ENCODE measurements at regions not wholly inside any gene's neighbourhood (a gene's known extent, or its start where the extent isn't known, plus 50 kb on each side); places are given as distances from the start of the nearest gene placed in this dataset.

DNA sequence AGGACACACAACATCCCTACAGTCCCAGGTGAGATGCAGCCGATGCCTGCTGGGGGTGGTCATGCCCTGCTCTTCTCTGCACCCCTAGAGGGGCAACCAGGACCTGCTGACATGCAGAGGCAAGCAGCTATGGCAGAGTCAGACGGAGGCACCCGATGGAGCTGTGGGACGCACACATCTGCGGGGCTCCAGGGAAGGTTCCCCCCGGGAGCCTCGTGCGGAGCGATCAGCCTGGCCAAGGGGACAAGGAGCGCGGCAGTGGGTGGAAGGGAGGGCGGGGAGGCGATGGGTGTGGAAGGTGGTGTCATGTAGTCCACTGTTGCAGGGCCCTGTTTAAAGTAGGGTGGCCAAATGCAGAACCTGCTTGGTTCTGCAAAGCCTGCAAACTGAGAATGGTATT lies 143.0 kb upstream of the AJAP1 start:
- no peak for DNase-seq

DNA sequence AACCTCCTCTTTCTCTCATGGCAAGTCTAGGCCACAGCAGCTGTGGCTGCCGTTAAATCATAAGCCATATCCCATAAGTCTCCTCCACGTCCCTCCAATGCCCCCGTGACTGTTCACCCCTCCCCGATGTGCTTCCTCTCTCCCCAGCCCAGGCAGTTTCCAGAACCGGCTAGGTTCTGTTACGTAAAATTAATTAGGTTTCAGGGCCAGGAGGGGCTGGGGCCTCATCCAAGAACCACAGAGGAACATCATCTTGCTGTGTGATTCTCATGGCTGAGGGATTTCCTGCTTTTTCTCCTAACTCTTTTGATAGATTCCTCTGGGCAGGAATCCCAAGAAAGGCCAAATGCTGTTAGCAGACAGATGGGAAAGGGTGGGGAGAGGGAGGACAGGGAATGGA lies 141.8 kb upstream of the AJAP1 start:
- no peak for DNase-seq

DNA sequence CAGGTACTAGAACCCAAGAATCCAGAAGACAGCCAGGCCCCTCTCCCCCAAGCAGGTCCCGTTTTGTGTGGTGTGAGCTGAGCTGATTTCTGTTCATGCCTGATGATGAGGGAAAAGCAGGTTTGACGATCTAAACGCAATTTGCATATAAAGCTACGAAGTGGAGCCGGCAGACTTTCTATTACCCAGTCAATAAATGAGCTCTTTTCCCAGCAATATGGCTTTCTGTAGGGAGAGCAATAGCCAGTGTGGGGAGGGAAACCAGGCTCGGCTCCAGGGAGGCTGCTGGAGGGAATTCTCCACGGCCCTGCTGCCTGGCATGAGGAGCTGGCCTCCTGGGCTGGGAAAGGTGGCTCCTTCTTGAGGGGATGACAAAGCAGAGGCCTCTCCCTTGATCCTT lies 140.7 kb upstream of the AJAP1 start:
- DNase-seq = no peak

DNA sequence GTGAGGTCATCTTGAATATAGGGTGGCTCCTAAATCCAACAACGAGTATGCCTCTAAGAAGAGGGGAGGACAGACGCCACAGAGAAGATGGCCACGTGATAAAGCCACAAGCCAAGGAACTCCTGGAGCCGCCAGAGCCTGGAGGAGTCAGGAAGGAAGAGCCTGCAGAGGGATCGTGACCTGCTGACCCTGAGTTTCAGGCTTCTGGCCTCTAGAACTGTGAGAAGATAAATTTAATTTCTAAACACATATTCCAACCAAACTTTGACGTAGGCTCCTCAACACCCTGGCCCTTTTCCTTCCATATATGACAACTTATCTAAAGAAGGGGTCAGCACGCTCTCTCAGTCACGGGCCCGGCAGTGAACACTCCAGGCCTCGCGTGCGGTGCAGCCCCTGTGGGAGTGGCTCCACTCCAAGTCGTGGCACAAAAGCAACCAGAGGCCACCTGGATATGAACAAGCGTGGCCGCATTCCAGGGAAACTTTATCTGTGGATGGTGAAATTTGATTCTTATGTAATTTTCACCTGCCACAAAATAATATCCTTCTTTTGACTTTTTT lies 138.6 kb upstream of the AJAP1 start:
- no peak for DNase-seq

DNA sequence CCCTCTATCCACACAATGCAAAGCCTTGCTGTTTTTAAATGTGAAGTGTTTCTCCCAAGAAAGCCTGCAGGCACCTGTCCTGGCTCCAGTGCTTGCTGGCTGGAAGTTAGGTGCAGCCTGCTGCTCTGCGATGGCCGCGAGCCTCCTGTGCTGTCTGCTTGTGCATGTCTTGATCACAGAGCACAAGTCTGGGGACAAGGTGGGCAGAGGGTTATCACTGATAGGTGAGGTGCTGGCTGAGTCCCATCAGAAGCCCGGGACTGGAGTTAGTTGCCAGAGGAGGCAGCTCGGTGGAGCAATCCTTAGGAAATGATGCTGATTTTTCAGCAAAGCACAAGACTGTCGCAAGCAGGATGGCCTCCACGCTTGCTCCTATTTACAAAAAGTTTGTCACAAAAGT lies 137.8 kb upstream of the AJAP1 start:
- no peak for DNase-seq

DNA sequence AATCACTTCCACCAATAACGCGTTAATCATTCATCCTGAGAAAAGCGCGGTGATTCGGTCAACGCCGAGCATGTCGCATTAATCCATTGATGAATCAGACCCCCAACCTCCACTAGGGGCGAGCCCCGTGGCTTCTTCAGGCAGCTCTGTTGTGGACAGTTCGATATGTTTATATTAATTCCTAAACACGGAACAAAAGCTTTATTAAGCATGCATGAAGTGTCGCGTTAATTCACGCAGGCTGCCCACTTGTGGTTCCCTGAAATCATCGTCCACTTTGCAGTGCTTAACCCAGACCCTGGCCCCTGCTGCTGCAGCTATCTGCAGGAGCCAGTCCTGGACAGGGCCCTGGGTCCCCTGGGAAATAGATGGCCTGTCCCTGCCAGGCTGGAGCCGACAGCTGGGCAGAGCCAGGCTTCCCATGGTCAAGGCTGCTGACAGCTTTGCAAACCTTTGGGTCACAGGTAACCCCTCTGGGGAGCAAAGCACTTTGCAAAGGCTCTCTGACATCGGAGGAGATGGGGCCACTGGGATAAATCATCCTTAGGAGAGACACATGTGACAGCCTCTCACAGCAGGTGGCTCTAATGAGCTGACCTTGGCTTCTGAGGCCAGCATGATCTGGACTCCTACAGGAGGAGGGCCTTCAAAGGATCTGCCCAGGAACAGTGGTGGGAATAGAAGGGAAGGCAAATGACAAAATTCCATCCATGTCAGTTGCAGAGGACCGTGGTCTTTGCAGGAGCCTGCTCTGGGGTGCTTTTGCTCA lies 137.0 kb upstream of the AJAP1 start:
- DNase-seq = no peak

DNA sequence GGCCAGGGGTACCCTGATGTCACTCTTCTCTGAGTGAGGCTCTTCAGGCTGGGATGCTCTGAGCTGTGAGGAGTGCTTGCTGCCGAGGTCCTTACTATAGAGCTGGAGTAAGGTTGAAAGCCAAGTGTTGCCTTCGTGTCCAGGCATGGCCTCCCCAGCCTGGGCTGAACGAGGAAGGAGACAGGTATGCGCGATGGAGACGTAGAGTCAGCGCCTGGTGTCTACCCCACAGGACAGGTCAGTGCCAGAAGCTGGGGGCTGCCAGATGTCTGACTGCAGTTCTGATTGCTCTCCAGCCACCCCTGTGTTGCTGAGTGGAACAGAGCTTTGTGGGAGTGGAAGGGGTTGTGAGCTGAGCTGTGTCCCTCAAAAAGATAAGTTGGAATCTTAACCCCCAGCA lies 135.8 kb upstream of the AJAP1 start:
- DNase-seq = no peak

DNA sequence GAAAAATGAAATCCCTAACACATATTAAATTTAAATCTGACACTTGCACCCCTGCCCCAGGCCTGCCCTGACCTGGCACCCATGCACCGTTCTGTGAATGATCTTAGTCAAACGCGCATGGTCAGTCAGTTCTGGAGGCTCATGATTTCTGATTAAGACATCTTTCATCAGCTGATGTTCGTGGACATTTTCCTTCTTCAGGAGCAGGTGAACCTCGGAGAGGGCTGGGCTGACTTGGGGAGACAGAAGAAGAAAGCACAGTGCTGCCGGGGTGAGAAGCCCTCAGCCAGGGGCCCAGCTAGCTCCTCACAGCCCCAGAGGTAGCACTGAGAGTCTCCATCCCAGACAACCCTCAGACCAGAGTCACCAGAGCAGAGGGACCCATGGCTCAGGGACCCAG lies 134.5 kb upstream of the AJAP1 start:
- no peak for DNase-seq

DNA sequence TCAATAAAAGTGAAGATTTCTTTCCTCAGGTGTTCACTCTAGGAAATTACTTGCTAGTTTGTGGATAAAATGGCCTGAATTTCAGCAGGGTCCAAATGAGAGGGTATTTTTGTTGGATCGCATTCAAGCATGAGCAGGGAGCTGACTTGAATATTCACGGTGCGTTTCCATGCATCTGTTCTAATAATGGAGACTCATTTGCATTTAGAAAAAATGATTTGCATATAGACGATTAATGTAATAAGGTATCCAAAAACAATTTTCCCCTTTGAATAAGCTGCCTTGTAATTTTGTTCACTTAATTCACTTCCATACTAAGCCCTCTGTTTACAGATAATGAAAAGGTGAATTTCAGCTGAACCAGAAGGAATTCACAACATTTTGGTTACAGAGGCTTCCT lies 130.9 kb upstream of the AJAP1 start:
- no peak for DNase-seq

DNA sequence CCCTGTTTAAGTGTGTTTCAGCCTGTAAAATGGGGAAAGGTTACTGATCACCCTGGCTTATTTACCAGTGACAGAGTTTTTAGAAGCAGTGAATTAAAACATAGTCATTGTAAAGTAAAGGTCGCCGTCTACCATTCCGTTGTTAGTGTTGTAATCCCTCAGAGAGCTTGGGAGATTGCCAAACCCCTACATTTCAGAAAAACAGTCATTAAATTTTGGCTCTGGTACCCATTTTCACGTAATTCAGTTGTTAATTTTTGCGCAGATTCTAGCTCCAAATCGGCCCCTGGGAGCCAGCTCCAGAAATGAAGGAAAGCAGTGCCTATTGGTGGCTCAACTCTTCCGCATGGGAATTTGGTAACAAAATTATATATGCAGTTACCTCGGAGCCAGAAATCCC lies 127.7 kb upstream of the AJAP1 start:
- no peak for DNase-seq

DNA sequence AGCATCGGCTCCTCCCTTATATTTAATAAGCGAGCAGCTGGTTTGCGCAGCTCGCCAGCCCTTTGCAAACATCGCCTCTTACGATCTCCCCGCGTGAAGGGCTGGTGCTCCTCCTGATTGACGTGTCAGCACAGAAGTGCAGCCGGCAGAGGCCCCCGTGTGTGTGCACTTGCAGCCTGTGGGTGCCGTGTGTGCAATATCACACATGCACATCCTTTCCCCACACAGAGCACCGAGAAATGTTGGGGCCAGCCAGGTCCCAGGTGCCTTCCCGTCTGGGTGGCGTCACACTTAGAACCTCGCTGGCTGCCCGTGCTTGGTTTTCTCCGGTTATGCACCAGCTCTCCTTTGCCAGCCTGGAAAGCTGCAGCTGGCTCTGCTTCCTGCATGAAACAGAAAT lies 126.6 kb upstream of the AJAP1 start:
- DNase-seq = peak; percentile 75 to 78

DNA sequence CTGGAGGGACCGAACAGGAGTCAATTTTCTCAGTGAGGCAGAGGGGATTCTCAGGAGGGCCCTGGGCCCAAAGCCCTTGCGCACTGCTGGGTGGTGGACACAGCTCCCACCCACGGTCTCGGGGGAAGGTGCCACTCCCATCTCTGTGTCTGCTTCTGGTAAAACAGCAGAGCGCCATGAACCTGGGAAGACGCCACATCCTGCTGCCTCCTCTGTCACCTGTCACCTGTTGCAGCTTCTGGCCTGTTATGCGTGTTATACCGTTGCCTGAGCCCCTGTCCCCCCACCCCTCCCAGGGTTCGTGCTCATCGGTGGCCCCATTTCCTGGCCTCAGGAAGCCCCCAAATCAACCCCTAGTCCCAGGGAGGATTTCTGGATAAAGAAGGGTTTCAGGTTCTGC lies 125.8 kb upstream of the AJAP1 start:
- no peak for DNase-seq

DNA sequence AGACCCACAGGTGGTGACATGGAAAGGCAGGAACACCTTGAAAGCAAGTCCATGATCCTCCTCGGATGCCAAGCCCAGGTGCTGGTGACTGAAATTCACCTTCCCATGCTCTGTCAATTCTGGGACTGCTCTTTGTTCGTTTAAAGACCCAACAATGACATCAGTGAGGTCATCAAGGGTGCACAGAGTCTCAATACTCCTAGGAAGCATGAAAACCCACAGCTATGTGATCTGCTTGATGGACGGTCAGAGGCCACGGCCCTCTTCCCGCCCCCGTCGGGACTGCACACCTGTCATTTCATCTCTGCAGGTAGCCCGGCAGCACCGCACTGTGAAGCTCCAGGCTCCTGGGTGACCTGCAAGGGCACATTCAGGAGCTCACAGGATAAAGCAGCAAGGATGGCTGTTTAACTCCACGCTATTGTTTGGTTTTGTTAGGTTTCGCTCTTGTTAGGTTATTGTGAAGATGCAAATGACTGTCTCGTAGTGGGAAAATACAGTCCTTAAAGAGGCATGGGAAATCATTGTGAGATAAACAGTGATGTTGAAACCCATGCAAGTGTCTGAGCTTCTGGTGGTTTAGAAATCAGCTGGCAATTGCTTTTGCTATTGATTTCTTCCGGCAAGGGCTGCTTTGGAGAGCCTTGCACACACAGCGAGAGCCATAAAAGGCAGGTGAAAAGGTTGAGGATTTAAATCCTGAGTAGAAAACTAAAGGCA lies 124.8 kb upstream of the AJAP1 start:
- DNase-seq = no peak

DNA sequence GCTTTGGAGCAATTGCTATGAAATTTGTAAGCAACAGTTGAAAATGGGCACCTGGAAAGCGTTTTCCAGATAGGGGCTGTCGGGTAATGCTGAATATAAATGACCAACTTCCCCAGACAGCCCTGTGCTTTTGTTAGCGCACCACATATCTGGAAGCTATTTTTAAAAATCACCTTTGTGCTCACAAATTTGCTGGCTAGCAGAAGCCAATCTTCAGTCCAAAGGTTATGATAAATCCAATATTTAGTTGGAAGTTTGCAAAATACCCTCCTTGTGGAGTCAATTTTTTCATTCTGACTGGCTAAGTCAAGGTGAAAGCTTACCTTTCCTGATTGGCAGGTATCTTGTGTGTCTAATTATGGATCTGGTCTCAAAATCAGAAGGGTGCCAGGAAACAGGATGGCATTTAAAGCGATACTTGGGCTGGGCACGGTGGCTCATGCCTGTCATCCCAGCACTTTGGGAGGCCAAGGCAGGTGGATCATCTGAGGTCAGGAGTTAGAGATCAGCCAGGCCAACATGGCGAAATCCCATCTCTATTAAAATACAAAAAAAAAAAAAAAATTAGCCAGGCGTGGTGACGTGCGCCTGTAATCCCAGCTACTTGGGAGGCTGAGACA lies 124.1 kb upstream of the AJAP1 start:
- no peak for DNase-seq

DNA sequence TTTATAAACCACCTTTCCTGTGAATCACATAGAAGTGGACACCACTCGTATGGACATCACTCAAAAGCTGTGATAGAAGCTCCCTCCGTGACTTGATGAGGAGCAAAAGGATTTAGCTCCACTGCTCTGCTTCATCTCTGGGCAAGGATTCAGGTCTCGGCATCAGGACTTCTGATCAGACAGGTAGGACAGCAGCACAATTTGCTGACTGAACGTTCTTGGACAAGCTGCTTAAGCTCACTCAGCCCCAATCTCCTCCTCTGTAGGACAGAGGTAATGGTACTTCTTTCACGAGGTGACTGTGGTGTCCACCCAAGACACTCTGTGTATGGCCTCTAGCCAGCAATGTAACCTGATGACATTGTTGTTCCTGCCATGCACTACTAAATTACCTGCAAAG lies 122.6 kb upstream of the AJAP1 start:
- no peak for DNase-seq

DNA sequence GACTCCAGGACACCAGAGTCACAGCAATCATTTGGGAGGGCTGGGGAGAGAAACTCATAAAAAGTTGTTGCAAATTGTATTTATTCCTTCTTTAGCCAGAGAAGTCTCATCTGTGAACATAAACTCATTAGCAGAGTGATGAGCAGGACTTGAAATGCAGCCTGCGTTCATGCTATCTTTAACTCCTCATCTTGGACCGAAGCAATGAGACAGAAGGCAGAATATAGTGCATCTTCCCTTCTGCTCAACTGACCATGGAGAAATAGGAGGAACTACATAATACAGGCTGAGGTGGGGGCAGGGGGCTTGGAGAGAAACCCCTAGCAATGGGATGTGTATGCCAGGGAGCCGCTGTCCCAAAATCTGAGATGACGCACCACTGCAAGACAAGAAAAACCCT lies 121.8 kb upstream of the AJAP1 start:
- DNase-seq = no peak

DNA sequence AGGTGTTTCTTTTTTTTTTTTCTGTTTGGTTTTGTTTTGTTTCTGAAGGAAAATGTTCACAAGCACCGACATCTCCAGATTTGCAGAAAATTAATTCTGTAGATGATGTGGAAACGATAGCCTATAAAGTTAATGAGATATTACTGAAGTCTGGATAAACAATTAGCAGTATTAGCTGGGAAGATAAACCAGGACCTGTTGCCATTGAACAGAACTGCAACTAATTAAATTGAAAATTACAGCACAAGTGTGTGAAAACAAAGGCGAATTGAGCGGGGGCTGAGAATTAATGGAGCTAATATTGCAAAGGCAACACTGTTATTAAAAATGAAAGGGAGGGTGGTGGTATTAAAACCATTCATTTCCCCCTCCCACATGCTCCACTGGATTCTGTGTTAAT lies 107.5 kb upstream of the AJAP1 start:
- DNase-seq = no peak

DNA sequence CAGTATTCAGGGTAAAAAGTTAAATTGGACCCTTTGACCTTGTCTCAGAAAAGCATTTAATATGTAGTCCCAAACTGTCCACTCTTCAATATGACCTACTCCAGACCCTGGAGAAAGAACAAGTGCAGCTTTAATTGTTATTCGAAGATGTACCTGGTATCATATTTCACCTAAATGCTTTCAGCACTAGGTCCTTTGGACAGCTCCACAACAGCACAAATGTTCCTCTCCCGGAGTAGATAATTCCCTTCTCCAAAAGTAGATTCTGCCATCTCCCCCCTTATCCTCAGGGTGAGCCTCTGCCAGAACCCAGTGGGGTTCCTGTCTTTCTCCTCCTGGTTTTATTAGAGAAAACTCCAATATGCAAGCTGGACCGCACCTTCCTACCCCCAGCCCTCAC lies 104.5 kb upstream of the AJAP1 start:
- no peak for DNase-seq

DNA sequence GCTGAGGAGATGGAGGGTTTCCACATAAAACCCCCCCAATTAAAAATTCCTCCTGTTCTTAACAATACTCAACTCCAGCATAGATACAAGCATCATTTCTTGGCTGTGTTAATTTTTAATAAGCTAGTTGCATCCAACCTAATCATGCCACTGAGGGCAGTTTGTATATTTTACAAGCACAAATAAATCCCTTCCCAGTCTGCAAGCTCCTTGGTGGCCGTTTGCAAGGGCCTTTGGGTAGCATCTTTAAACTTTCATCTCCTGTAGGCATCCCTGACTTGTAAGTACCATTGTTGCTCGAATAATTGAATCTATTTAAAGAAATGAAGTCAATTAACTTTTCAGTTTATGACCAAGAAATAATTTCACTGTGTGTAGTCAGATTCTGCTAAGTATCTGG lies 103.5 kb upstream of the AJAP1 start:
- no peak for DNase-seq

DNA sequence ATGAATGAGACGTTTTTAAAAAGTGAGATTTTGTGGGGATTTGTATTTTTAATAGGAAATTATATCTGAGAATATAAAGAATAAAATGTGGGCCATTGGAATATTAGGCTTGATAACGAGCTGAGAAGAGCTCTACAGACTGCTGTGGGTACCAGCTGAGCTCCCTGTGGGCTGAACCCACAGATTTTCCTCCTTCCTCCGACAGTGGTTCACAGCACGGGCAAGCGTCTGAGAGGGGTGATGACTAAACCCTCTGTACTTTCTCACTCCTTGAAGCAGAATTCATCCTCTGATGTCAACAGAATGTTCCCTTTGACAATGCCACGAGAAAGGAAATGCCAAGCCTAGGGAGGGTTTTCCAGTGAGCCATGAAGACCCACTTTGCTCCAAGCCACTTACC lies 102.7 kb upstream of the AJAP1 start:
- no peak for DNase-seq

DNA sequence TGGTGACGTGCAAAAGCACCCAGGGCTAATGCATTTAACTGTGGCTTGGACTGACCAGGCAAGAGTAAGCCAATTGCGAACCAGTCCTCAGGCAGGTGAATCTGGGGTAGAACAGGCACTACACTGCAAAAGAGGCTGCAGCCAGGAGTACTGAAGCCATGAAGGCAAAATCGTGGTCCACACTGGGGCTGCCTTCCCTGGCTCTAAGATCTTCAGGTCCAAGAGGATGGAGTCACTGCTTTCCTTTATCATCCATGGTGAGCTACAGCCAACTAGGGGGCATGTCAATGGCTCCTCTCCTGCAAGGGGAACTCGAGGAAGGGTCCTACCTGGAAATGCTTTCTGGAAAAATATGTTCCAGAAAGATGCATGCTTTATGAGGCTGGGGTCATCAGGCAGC lies 100.6 kb upstream of the AJAP1 start:
- no peak for DNase-seq

DNA sequence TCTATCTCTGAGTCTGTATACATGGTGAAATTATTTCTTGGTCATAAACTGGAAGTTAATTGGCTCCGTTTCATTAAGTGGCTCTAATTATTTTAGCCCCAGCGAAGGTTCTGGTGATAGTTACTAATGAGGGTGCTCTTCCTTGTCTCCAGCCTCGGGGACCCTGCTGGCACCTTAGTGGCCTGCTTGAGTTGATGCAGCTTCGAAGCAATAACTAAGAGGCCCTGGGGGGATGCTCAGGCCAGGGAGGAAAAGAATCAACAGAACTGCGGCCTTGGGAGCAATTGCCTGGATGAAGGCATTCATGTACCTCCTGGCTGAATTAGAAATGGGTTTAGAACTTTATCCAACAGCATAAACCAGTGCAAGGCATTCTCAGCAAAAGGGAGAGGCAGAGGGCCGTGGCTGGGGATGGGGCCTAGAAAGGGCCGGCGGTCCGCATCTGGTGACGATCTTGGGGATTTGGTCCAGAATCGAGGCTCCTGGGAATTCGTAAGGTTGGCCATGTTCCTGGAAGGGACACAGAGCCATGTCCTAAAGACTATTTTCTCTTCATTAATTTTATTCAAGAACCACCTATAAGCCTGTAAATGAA lies 100.0 kb upstream of the AJAP1 start:
- DNase-seq = no peak

DNA sequence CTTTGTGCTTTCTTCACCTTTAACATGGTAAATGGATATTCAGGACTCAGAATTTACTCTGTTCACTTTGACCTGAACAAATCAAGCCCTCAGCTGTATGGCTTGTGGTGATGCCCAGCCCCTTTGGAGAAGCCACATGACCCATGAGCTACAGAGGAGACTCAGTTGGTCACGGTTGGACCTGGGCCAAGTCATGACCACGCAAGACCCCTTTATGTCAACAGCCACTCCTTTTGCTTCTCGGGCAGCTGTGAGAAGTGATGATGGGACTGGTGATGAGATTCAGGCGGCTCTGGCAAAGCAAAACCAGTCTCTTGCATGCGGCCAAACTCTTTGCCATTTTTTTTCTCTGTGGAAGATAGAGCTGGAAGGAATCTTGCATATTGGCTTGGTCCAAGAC lies 96.5 kb upstream of the AJAP1 start:
- no peak for DNase-seq

DNA sequence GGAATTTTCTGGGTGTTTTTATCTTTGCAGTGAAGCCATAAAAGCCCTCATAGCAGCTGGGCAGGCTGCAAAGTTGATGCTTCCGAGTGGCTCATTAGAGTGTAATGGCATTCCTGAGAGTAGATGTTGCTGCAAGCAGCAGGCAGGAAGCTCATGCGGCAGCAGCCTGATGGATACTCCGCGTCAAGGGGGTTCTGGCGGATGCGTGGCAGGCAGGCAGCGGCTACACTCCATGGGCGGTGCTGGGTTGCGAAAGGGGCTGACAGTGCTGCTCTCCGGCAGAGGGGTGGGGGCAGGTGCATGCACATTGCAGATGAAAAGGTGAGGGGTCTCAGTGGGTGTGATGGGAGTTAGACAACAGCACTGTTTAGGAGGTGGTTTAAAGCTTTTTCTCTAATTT lies 93.2 kb upstream of the AJAP1 start:
- no peak for DNase-seq
